GM18517 (cell line): ENCODE measurements at regions not wholly inside any gene's neighbourhood (a gene's known extent, or its start where the extent isn't known, plus 50 kb on each side); places are given as distances from the start of the nearest gene placed in this dataset.

ENCODE experiments used
- ATAC-seq: cut with Tn5 transposase; IDR thresholded peaks from one replicate; pipeline ENCODE4 v1.9.1; 2021; ENCODE audit warnings: mild to moderate bottlenecking, moderate library complexity; ENCODE audit not compliant: unreplicated experiment

DNA sequence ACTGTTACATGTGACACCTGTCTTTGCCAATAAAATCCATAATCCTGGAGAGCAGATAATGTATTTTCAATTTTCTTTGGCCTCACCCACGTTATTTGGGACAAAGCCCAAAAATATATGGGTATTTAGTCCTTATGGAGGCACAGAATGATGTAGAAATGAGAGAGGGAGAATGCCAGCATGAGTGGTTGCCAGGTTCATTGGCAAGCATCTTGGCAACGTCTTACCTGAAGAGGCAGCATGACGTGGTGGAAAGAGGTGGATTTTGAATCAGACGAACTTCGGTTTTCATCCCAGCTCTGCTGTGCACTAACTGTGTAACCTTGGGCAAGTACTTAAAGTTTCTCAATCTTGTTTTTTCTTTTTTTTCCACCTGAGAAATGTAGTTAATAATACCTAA lies 969.6 kb upstream of the PIK3C3 start:
- no peak for ATAC-seq

DNA sequence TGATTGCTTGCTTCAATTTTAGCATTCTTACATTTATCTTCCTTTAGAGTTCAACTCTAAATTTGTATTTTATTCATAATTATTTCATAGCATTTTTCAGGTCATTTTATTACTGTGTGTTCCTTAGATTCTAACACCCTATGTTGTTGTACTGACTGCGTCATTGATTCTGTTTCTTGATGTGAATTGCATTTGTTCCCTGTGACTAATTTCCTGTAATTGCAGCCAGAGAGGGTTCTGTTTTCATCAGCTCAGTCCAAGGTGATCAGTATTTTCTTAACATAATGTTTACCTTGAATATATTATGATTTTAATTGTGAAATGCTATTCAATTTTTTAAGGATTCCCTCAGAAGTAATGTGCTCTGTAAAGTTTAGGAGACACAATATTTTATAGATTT lies 970.2 kb upstream of the PIK3C3 start:
- no peak for ATAC-seq

DNA sequence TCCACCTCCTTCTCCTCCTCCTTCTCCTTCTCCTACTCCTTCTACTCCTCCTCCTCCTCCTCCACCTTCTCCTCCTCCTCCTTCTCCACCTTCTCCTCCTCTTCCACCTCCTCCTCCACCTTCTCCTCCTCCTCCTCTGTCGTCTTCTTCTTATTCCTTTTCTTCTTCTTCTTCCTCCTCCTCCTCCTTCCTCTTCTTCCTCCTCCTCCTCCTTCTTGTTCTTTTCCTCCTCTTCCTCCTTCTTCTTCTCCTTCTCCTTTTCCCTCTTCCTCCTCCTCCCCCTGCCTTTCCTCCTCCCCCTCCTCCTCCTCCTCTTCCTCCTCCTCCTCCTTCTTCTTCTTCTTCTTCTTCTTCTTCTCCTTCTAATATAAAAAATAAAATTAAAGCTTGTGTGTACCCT lies 971.2 kb upstream of the PIK3C3 start:
- ATAC-seq: no peak

DNA sequence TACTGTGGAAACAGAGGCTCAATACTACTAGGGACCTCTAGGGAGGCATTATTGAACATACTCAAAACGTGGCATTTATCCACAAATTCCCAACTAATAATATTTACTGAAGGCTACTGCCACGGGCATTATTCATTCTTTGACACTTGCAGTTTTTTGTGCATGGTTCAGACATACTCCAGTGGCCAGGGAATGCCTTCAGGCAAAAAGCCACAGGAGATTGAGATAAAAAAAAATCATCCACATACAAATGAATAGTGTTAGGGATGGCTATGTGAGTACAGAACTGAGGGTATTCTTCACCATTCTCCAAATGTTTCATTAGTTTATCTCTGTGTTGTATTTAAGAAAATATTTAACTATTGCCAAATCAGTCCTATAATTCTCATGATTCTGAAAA lies 974.9 kb upstream of the PIK3C3 start:
- no peak for ATAC-seq

DNA sequence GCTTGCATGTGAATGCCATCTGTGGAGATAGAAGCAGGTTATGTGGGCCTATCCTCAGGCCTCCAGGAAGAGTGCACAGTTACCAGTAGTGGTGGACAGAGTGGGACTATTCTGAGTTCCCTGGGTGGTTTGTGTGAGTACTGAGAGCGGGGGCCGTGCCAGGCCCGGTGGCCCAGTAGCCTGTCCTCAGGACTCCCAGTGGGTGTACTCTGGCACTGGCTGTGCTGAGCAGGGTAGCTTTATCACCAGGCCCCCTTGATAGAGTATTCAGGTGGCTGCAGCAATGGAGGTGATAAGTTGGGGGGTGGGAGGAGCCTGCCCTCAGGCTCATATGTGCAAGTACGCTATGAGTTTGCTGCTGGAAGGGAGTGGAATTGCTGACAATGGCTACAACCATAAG lies 979.0 kb upstream of the PIK3C3 start:
- no peak for ATAC-seq

DNA sequence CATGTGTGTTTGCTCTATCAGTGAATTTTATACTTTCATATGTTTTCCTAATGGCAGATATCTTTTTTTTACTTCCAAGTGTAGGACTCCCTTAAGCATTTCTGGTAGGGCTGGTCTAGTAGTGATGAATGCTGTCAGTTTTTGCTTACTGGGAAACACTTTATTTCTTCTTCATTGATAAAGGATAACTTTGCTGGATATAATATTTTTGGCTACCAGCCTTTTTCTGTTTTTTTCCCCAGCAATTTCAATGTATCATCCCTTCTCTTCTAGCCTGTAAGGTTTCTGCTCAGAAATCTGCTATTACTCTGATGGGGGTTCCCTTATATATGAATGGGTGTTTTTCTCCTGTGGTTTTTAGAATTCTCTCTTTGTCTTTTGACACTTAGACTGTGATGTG lies 980.6 kb upstream of the PIK3C3 start:
- ATAC-seq: no peak

DNA sequence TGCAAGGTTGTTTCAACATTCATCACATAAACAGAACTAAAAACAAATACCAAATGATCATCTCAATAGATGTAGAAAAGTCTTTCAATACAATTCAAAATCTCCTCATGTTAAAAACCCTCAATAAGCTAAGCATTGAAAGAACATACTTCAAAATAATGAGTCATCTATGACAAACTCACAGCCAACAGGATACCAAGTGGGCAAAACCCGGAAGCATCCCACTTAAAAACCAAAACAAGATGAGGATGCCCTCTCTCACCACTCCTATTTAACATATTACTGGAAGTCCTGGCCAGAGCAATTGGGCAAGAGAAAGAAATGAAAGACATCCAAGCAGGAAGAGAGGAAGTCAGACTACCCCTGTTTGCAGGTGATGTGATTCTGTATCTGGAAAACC lies 992.2 kb upstream of the PIK3C3 start:
- no peak for ATAC-seq

DNA sequence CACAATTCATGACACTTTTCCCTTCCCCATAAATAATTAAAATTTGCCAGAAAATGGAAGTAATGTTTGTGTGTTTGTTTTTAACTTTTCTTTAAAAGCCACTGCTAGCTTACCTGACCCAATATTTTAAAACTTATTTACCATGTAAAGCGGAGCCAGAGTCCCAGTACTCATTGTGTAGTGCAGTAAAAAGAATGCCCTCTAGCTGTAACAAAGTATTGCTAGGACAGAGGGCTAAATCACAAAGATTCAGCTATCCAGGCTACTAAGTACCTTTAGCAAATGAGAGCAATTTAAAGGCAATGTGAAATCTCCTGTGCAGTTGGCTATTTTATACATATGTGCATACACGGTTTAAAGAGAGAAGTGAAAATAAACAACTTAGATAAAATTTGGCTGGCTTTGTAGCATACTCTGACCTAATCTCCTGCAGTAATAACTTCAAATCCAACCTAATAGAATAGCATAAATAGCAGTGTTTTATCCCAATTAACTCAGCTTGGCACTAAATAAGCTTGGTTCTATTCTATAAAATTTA lies 997.4 kb upstream of the PIK3C3 start:
- ATAC-seq: no peak

DNA sequence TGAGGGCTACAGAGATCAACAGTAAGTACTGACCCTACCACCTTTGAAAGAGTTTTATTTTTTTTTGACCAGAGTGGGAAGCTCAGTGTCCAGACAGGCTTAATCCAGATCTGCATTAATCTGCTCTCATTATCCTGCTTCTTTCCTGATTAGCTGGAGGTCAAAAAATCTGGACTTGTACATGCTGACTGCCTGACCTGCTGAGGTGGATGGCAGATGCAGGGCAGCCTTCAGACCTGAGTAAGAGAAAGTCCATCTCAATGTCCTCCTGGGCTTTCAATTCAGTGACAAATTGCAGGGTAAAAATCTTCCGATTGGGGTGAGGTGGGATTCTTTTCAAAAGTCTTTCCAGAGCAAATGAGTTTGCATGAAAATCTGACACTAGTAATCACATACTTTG lies 998.8 kb upstream of the PIK3C3 start:
- no peak for ATAC-seq

DNA sequence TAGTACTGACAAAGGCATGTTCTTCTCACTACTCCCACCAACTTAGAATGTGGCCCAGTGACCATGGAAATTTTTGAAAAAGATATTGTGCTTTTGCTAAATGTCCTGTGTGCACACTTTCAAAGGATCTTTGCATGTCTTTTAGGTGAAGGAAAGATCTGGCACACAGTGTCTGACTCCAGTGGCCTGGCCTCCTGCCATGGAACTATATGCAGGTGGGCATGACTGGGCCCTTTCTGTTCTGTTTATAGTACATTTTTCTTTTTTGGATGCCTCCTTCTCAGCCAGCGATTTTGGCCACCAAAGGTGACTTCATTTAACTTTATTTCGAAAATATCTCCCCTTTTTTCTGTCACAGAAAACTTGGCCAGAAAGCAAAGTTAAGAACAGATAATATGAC lies 999.7 kb upstream of the PIK3C3 start:
- ATAC-seq: no peak

DNA sequence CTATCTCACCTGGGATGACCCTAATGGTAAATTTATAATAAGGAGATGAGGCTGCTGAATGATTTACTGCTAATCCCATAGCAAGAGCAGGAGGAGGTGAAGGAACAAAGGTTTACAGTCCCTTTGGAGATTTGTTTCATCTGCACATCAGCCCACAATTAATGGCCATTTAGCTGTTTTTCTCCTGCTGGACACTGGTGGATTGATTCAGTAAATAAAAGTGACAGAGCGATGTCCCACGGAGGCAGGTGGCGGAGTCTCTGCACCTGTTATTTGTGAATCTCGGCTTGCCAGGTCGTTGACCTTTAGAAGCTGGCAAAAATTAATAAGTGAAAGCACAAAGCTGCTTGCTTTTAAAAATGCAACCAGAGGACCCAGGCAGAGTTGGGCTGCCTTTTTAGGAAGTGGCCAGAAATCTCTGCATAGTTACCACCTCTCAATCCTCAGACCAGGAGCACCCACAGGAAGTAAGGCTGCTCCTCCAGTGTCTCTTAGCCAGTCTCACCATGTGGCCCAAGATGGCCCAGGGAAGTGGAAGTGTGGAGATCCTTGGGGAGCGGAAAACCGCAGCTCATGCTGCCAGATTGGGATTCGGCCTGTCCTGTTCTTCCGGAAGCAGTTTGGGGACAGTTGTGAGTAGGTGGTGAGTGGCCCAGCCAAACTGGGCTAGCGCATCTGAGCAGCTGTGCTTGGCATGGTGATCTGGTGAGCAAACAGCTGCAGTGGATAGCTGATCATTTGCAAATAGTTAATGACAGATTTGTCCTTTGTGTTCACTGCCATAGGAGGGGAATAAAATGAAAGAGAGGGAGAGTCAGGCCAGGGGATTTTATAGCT lies 1005.7 kb upstream of the PIK3C3 start:
- no peak for ATAC-seq

DNA sequence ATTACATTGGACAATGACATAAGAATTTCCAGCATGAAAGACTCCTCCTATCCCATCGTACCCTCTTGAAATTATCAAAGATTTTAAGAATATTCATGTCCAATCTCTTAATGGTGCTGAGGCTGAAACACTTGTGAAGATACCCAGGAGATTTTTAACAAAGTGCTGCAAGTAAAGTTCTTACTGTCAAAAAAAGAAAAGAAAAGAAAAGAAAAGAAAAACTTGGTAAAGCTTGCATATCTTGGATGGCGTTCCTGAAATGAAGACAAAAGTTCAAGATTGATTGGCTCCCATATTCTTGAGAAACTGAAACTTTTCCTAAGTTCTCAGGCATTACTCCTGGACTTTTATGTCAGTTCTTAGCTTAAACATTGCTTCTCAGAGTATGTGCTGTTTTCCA lies 1010.5 kb upstream of the PIK3C3 start:
- ATAC-seq: no peak

DNA sequence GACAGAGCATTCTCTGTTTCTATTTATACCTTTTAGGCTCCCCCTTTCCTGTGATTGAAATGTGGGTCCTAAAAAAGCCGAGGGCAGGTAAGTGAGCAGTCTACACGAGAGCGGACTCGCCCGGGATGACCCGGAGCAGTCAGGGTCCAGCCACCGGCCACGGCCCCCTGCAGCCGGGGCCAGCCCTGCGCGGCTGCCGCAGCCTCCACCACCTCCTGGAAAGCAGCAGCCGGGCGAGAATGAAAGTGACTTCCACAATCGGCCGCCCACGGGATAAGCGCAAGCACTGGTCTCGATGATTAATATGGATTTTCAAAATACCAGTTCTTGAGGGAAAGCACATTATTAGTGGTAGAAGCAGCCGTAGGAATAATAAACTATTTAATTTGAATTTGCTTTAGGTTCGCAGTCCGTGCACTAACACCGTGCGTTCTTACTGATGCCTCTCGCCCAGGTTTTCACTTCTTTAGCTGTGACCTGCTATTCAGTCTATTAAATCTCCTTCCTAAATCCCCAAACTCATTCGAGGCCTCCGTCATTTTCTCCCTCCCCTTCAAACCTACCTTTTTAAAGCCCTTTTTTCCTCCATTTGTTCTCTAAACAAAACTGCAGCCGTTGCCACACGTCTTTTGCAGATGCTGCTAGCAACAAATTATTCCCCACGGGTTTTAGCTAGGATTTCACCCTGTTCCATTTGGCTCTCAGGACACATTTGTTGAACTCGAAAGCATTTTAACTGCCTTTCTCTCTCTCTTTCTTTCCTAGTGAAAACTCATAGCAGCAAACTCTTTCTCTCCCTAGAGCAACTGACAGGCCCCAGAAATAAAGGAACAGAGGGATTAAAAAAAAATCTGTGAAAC lies 1015.1 kb upstream of the PIK3C3 start:
- ATAC-seq: no peak

DNA sequence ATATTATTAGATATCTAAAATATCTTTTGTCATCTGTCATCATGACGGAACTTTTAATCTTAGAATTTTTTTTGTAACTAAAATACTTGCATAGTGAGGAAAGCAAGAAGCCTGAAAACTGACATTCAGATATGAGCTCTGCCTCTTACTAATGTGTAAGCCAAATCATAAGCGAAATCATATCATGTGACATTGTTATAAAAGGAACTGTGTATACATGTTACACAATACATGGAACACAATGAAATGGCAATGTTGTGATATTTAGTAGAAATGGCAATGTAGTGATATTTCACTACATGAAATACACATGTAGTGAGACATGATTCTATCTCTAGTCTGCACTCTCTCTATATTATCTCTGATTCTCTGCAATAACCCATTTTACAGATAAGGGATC lies 1016.4 kb upstream of the PIK3C3 start:
- no peak for ATAC-seq

DNA sequence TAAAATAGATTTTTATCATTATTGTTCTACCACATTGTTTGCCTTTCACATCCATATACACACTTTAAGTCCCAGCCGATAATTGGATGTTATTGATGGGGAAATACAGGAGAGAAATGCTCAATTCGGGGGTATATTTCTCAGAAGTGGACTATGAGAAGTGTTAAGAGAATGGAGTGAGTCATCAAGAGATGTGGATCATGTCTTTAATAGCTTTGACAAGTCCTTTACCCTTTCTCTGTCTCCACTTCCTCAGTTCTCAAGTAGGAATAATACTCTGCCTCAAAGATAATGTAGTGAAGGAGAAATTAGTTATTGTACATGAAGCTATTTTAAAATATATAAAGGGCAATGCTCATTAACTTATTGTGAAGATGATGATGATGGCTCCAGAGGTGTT lies 1017.6 kb upstream of the PIK3C3 start:
- ATAC-seq: no peak

DNA sequence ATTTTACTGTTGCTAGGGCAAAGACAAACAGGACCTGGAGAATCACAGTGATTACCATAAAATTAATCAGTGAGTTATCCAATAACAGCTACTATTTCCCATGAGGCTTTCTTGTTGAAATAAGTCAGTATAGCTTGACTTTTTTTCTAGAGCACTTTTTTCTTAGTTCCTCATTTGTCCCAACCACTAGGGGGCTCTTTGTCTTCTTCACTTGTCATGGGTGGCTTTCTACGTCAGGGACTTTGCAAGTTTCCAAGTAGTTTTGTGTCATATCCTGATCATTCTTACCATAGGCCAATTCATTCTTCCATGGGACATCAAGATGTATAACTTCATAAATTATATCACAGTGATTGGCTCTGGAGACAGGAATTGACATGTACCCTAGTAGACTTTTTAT lies 1019.6 kb upstream of the PIK3C3 start:
- ATAC-seq: no peak

DNA sequence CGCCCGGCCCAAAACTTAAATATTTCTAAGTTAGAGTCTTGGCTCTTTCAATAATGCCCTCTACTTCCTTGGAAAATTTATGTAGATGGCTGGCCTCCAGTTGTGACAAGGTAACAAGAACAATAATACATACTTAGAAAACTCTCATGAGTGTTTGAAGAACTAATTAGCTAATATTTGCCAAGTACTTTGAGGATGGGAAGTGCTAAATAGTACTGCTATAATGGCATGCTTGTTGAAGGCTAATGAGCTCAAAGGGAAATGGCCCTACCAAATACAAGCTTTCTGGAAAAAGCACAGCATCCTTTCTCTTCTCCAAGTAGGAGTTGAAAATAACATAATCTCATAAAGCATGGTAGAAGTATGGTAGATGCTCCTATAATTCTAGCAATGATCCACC lies 1022.2 kb upstream of the PIK3C3 start:
- ATAC-seq: no peak

DNA sequence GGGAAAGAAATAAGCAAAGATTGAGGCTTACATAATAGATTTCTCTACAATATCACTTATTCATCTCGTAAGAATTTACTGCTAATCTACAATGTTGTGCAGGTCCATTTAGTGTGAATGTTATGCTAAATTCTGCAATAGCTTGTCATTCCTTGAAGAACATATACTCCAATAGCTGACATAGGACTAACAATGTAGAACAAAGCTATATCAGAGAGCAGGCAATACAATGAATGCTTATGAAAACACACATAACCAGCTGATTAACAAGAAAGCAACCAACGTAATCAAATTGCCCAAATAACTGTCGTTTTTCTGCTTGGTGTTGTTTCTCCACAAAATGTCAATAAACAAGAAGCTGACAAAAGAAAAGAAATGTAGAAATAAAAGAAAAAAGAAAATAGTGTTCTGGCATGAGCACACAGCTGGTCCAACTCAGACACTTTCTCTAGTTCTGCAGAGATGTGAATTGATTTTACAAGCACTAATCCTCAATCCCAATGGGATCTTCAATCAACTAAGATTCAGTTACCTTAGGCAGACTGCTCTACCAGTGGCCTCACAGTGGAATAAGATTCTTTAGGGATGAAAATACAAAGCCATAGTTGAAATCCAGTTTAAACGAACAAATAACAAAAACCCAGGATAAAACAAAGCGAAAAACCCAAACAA lies 1024.7 kb upstream of the PIK3C3 start:
- ATAC-seq: no peak

DNA sequence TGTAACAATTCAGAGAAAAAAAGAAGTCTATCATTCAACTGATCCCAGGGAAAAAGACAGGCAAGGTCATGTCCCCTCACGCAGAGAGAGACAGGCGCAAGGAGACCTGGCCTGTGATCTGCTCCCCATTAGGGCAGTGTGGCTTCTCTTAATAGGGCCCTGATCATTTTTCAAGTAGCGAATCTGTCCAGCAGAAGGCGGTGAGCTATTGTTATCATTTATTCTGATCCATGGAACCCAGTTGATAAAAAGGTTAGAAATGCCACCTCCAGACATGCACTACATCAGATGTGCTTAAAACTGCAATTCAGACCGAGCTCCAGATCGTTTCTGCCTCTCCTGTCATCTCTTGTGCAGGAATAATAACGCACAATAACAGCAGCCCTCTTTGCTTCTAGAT lies 1025.6 kb upstream of the PIK3C3 start:
- ATAC-seq: no peak

DNA sequence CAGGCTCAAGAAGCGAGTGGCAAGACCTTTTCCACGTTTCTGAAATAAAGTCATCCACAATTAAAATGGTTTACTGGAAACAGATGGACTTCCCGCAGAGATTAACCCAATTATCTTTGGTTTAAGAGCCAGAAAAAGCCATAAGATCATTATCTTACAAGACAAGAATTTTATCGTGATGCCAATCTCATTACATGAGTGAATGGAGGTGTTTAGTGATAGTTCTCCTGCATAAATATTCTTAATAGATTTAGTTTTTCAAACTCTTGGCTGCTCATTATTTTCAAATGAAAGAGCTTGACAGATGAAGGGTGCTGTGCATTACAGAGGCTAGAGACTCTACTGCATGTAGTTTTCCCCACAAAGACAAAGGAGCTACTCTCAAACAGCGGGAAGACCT lies 1028.4 kb upstream of the PIK3C3 start:
- ATAC-seq: no peak

DNA sequence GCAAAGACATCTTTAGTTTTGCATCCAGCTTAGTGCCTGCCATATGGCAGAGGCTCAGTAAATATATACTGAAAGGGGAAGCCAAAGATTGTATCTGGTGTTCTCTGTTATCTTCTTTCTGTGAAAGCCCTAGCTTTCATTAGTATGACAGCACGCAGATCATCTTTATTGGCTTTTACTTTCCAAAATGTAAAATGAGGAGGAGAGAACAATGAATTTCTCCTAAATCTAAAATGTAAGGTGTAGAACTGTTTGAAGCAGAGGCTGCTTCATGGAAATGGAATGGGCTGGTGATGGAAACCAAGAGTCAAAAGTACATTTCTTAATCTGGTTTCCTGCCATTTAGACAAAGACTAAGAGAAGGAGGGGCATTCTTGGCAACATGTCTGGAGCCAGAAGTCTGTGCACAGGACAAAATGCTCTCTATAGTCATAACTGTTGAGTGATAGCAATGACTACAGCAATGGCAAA lies 1029.9 kb upstream of the PIK3C3 start:
- no peak for ATAC-seq
